Skeletal muscle satellite cell (primary cell): ENCODE measurements at regions not wholly inside any gene's neighbourhood (a gene's known extent, or its start where the extent isn't known, plus 50 kb on each side); places are given as distances from the start of the nearest gene placed in this dataset.

Experiments
- H3K27me3 ChIP-seq: 2 replicates; pipeline ENCODE4 v1.7.0; 2013; ENCODE audit warnings: low read length; ENCODE audit not compliant: control insufficient read depth, insufficient read depth
- H3K36me3 ChIP-seq: 2 replicates; pipeline ENCODE4 v1.7.0; 2013; ENCODE audit warnings: mild to moderate bottlenecking, control low read depth, low read length; ENCODE audit not compliant: insufficient read depth
- H3K4me1 ChIP-seq: 2 replicates; pipeline ENCODE4 v1.7.0; 2013; ENCODE audit warnings: low read length; ENCODE audit not compliant: control insufficient read depth, insufficient read depth
- H3K4me2 ChIP-seq: 2 replicates; pipeline ENCODE4 v1.7.0; 2013; ENCODE audit warnings: mild to moderate bottlenecking, low read length
- H3K4me3 ChIP-seq: 2 replicates; pipeline ENCODE4 v1.7.0; 2013; ENCODE audit warnings: low read length
- H3K9ac ChIP-seq: 2 replicates; pipeline ENCODE4 v1.7.0; 2013; ENCODE audit warnings: mild to moderate bottlenecking, low read depth, low read length, moderate library complexity
- H3K9me3 ChIP-seq: replicated peaks from 2 replicates; pipeline ENCODE4 v1.7.0; 2013; ENCODE audit warnings: mild to moderate bottlenecking, control low read depth, low read length

DNA sequence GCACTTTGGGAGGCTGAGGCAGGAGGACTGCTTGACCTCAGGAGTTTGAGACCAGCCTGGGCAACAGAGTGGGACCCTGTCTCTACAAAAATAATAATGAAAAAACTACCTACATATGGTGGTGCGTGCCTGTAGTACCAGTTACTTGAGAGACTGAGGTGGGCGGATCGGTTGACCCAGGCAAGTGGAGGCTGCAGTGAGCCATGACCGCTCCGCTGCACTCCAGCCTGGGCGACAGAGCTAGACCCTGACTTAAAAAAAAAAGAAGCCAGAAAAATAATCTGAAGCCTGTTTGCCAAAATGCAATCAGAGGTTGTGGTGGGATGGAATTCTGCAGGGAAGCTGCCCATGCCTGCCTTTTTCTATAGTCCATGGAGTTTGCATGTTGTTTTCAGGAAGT is 50.4 kb upstream of the GGTA1 start:
- Histone ChIP-seq H3K27me3 (peaks cover 37% of the 10 kb centered on the region), H3K4me2 (peak overlapping the region; percentile 81), H3K36me3 (no peaks in the 10 kb centered on the region), H3K9me3 (no peaks in the 10 kb centered on the region), H3K9ac (no peak overlapping the region), H3K4me1 (peaks cover 9% of the 10 kb centered on the region), H3K4me3 (no peak overlapping the region)

- Histone ChIP-seq H3K9me3 (no peaks in the 10 kb centered on the region), H3K4me2 (peak overlapping the region; percentile 81), H3K4me1 (peaks cover 8% of the 10 kb centered on the region), H3K27me3 (peaks cover 37% of the 10 kb centered on the region), H3K9ac (no peak overlapping the region), H3K4me3 (peak overlapping the region; percentile 62), H3K36me3 (no peaks in the 10 kb centered on the region)
Measured at GRCh38 chr9:121550569-121551512, 51.2 kb upstream of the GGTA1 start.

DNA sequence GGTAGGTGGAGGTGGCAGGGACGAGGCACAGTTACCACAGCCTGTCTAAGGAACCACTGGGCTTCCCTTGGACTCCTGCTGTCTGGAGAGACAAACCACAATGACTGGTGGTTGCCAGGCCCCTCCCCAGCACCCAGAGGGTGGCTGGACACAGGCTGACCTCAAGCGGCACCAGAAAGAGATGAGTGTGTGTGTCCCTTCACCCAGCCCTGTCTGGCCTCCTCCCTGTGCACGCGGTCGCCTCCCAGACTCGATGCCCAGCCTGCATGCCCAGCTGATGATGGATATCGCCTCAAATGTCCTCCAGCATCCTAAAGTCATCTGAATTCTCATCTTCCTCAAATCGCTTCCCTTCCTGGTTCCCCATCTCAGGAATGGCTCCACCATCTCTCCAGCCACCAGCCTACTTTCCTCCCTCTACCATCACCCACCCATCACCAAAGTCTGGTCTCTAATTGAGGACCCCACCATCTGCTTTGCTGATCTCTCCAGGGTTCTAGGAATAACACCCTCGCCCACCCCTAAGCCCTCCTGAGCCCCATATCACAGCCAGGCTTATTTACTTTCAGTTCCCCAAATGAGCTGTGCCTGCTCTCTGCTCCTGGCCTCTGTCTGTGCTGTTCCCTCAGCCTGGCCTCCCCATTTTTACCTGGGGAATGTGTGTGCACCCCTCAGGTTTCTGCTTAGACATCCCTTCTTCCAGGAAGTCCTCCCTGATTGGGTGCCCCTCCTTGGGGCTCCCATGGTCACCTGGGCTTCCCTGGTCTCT is 52.5 kb upstream of the GGTA1 start:
- H3K9me3 ChIP-seq, result no peaks in the 10 kb centered on the region

GRCh38 chr9:121556082-121556481 is 56.4 kb upstream of the GGTA1 start:
- H3K9me3 ChIP-seq, result no peaks in the 10 kb centered on the region
- no peak overlapping the region for H3K4me2 ChIP-seq
- no peak overlapping the region for H3K4me3 ChIP-seq
- no peak overlapping the region for H3K9ac ChIP-seq
- H3K27me3 ChIP-seq, result peaks cover 33% of the 10 kb centered on the region
- no peaks in the 10 kb centered on the region for H3K36me3 ChIP-seq
- peaks cover 31% of the 10 kb centered on the region for H3K4me1 ChIP-seq

More for the DNA sequence above, 52.5 kb upstream of the GGTA1 start:
- no peak overlapping the region for H3K4me3 ChIP-seq
- H3K4me2 ChIP-seq, result no peak overlapping the region
- H3K9ac ChIP-seq, result no peak overlapping the region
- no peaks in the 10 kb centered on the region for H3K36me3 ChIP-seq
- H3K4me1 ChIP-seq, result peaks cover 15% of the 10 kb centered on the region
- H3K27me3 ChIP-seq, result peaks cover 37% of the 10 kb centered on the region

DNA sequence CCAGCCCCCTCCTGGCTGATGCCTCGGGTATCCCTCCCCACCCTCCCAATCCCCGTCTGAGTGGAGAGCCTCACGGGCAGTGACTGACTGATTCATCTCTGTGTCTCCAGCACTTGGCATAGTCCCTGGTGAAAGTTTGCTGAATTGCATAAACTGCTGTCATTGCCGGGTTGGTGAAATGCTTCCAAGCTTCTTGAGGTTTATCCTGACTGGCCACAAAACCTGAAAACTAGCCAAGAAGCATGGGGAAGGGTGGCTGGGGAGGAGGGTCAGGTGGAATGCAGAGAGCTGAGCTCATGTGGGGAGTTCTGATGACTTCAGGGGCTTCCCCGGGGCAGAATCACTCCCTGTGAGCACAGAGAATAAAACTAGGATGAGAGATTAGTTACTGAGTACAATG is 56.9 kb upstream of the GGTA1 start:
- H3K27me3 ChIP-seq, result peaks cover 30% of the 10 kb centered on the region
- no peaks in the 10 kb centered on the region for H3K9me3 ChIP-seq
- H3K4me2 ChIP-seq, result no peak overlapping the region
- H3K36me3 ChIP-seq, result no peaks in the 10 kb centered on the region
- H3K9ac ChIP-seq, result no peak overlapping the region
- H3K4me1 ChIP-seq, result peaks cover 31% of the 10 kb centered on the region
- no peak overlapping the region for H3K4me3 ChIP-seq

- peaks cover 18% of the 10 kb centered on the region for H3K27me3 ChIP-seq
- peak overlapping the region; percentile 24 for H3K4me3 ChIP-seq
- no peaks in the 10 kb centered on the region for H3K36me3 ChIP-seq
- peaks cover 31% of the 10 kb centered on the region for H3K4me1 ChIP-seq
- no peaks in the 10 kb centered on the region for H3K9me3 ChIP-seq
- H3K9ac ChIP-seq, result no peak overlapping the region
- H3K4me2 ChIP-seq, result peak overlapping the region; percentile 75
Measured at GRCh38 chr9:121557581-121558447, 58.2 kb upstream of the GGTA1 start.

- H3K4me1 ChIP-seq, result peaks cover 31% of the 10 kb centered on the region
- H3K9me3 ChIP-seq, result no peaks in the 10 kb centered on the region
- H3K36me3 ChIP-seq, result no peaks in the 10 kb centered on the region
- no peak overlapping the region for H3K4me3 ChIP-seq
- H3K27me3 ChIP-seq, result peaks cover 13% of the 10 kb centered on the region
- peak overlapping the region; percentile 75 for H3K4me2 ChIP-seq
- no peak overlapping the region for H3K9ac ChIP-seq
Measured at GRCh38 chr9:121558473-121558872, 58.8 kb upstream of the GGTA1 start.

DNA sequence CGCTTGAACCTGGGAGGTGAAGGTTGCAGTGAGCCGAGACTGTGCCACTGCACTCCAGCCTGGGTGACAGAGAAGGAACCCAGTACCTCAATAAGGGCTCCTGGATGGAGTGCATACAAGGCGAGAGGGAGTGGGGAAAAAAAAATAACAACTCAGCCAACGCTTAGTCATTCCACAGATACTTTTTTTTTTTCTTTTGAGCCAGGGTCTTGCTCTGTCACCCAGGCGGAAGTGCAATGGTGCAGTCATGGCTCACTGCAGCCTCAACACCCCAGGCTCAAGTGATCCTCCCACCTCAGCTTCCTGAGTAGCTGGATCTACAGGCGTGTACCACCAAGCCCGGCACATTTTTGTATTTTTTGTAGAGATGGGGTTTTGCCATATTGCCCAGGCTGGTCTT is 59.5 kb upstream of the GGTA1 start:
- Histone ChIP-seq H3K9me3 (no peaks in the 10 kb centered on the region), H3K36me3 (no peaks in the 10 kb centered on the region), H3K9ac (no peak overlapping the region), H3K27me3 (peaks cover 9% of the 10 kb centered on the region), H3K4me2 (no peak overlapping the region), H3K4me1 (peaks cover 31% of the 10 kb centered on the region), H3K4me3 (no peak overlapping the region)

- Histone ChIP-seq H3K4me3 (no peak overlapping the region), H3K27me3 (peaks cover 5% of the 10 kb centered on the region), H3K4me1 (peaks cover 33% of the 10 kb centered on the region), H3K9me3 (no peaks in the 10 kb centered on the region), H3K36me3 (no peaks in the 10 kb centered on the region), H3K4me2 (no peak overlapping the region), H3K9ac (no peak overlapping the region)
Measured at GRCh38 chr9:121560921-121561320, 61.3 kb upstream of the GGTA1 start.

- H3K4me2 ChIP-seq, result no peak overlapping the region
- no peak overlapping the region for H3K4me3 ChIP-seq
- no peaks in the 10 kb centered on the region for H3K36me3 ChIP-seq
- no peak overlapping the region for H3K9ac ChIP-seq
- H3K9me3 ChIP-seq, result no peaks in the 10 kb centered on the region
- H3K27me3 ChIP-seq, result peaks cover 5% of the 10 kb centered on the region
- H3K4me1 ChIP-seq, result peaks cover 34% of the 10 kb centered on the region
Measured at GRCh38 chr9:121561385-121562222, 62.0 kb upstream of the GGTA1 start.
